ENCODE measurements at regions not wholly inside any gene's neighbourhood (a gene's known extent, or its start where the extent isn't known, plus 50 kb on each side); places are given as distances from the start of the nearest gene placed in this dataset.

DNA sequence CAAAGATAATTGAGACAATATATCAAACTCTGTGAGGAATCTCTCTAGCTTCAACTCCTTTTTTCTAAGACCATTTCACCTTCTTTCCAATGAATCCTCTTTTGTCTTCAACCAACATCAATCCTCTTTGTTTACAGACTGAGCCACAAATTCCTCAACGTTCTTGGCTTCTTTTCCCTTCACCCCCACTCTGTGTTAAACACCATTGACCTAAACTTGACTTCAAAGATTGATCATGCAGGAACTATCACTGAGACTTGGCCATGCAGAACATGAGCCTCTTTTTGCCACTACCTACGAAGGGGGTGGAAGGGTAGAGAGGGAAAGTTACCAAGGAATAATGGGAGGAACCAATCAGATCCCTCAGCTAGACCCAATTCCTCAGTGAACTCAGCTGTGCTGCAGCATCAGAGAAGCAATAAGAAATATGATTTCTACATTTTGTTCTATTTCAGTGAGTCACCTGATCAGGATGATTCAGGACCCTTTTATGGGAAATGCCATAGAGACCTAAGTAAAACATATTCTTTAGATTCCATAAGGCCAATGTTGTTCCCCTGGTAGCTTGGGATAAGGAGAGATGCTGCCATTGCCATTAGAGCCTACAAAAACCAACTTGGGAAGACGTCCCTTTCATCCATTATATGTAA is 187.7 kb upstream of the RGMB start:
- no peak overlapping the region for H4K5ac ChIP-seq (ENCODE audit: low read depth, low read length)
- no peak overlapping the region for H3K56ac ChIP-seq (ENCODE audit: extremely low read depth, insufficient read depth, low read length)
- H2AFZ ChIP-seq (replicated peaks; ENCODE audit: low read length, poor library complexity), result peak overlapping the region; percentile 46
- no peak overlapping the region for H2AK9ac ChIP-seq (replicated peaks; ENCODE audit: low read depth, low read length, poor library complexity)
- in situ Hi-C loops (cut with MboI; ENCODE audit: low sequenced_read_pairs) (no loop called here), intact Hi-C loops (cut with micrococcal nuclease) (no loop called here), dilution Hi-C loops (cut with HindIII; ENCODE audit: low sequenced_read_pairs, unreplicated experiment) (no loop called here)
- no peak overlapping the region for H3K4ac ChIP-seq (ENCODE audit: low read depth, low read length)
- no peaks in the 10 kb centered on the region for H4K20me1 ChIP-seq (ENCODE audit: insufficient read depth, low read length)
- DNase-seq, result peak; percentile 59
- H3K79me1 ChIP-seq (ENCODE audit: low read depth in 1 of 2, low read length in 2 of 2), result no peaks in the 10 kb centered on the region
- POLR2A ChIA-PET (ENCODE audit: unreplicated experiment), result no interaction called here
- peaks cover 7% of the 10 kb centered on the region for H3K4me1 ChIP-seq (ENCODE audit: control insufficient read depth, insufficient read depth, low read length)
- H3K9me1 ChIP-seq (ENCODE audit: insufficient read depth, low read length), result peaks cover 3% of the 10 kb centered on the region; the same call in 1 of the 2 replicates
- no peak overlapping the region for H4K8ac ChIP-seq (ENCODE audit: low read depth in 2 of 2, low read length in 2 of 2)
- no peak overlapping the region for H3K4me2 ChIP-seq (ENCODE audit: low read depth, low read length)
- no peaks in the 10 kb centered on the region for H3K27me3 ChIP-seq (ENCODE audit: control insufficient read depth, insufficient read depth, low read length)
- no peak for ATAC-seq (ENCODE audit: low read depth)
- no peak overlapping the region for H3K27ac ChIP-seq (ENCODE audit: insufficient read depth, low read length)
- H3K18ac ChIP-seq (ENCODE audit: low read depth, low read length), result no peak overlapping the region
- no peak overlapping the region for H2BK120ac ChIP-seq (ENCODE audit: low read depth, low read length)
- 20% methylated on average over 1 of the region's 3 CpGs; no CpG with 5 or more reads in 1 of the 2 experiments for WGBS, 2 experiments (ENCODE audit: extremely low coverage in 2 of 2, insufficient read length in 1 of 2)
- H2BK20ac ChIP-seq (ENCODE audit: low read depth, low read length), result no peak overlapping the region
- no TSS peak for BruUV-seq (replicated peaks)
- H2AK5ac ChIP-seq (ENCODE audit: low read depth, low read length), result peak overlapping the region; percentile 61; the same call in 1 of the 2 replicates
- no peak overlapping the region for H3K14ac ChIP-seq (replicated peaks; ENCODE audit: low read depth, low read length)
- H3K36me3 ChIP-seq (ENCODE audit: control insufficient read depth, insufficient read depth, low read length), result no peaks in the 10 kb centered on the region
- H3K9ac ChIP-seq (ENCODE audit: low read depth, low read length), result no peak overlapping the region
- H4K91ac ChIP-seq (ENCODE audit: insufficient read depth, low read depth, low read length), result no peak overlapping the region
- no peak overlapping the region for H3K4me3 ChIP-seq (ENCODE audit: insufficient read depth, low read depth, low read length)
- CTCF ChIA-PET, result no interaction called here
- TF ChIP-seq, protein P1, sequence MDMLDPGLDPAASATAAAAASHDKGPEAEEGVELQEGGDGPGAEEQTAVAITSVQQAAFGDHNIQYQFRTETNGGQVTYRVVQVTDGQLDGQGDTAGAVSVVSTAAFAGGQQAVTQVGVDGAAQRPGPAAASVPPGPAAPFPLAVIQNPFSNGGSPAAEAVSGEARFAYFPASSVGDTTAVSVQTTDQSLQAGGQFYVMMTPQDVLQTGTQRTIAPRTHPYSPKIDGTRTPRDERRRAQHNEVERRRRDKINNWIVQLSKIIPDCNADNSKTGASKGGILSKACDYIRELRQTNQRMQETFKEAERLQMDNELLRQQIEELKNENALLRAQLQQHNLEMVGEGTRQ (IDR thresholded peaks at IDR 0.05; ENCODE audit: low read depth, low read length), result 0 out of 2 replicates have a peak, but pooled peaks have one; percentile 13
- no peak for TF ChIP-seq BHLHE40 (IDR thresholded peaks at IDR 0.05; ENCODE audit: low read depth, low read length)
- H3K9me3 ChIP-seq (ENCODE audit: control insufficient read depth, insufficient read depth, low read length), result peaks cover 3% of the 10 kb centered on the region
- H2BK15ac ChIP-seq (ENCODE audit: low read depth, low read length), result no peak overlapping the region
- no peak overlapping the region for H2BK5ac ChIP-seq (ENCODE audit: low read depth, low read length, poor library complexity, severe bottlenecking)
- H3K23ac ChIP-seq (ENCODE audit: low read depth, low read length), result no peak overlapping the region
